ENCODE measurements at regions not wholly inside any gene's neighbourhood (a gene's known extent, or its start where the extent isn't known, plus 50 kb on each side); places are given as distances from the start of the nearest gene placed in this dataset.

- no peaks in the 10 kb centered on the region for H3K4me1 Mint-ChIP-seq (ENCODE audit: unreplicated experiment)
- H3K9me3 Mint-ChIP-seq (ENCODE audit: unreplicated experiment) = no peaks in the 10 kb centered on the region
- no peak overlapping the region for H3K4me3 Mint-ChIP-seq (ENCODE audit: unreplicated experiment)
- DNase-seq (ENCODE audit: low spot score) = no peak
- no peak overlapping the region for H3K27ac Mint-ChIP-seq (ENCODE audit: unreplicated experiment)
- no peaks in the 10 kb centered on the region for H3K36me3 Mint-ChIP-seq (ENCODE audit: low read depth, unreplicated experiment)
- TF ChIP-seq CTCF (IDR thresholded peaks at IDR 0.05; ENCODE audit: unreplicated experiment) = no peak
- H3K27me3 Mint-ChIP-seq (ENCODE audit: unreplicated experiment) = no peaks in the 10 kb centered on the region
Observed at GRCh38 chr10:61021926-61022325, 77.9 kb upstream of the RHOBTB1 start.

GRCh38 chr10:61020420-61021158 lies 76.6 kb upstream of the RHOBTB1 start:
- no peak overlapping the region for H3K27ac Mint-ChIP-seq (ENCODE audit: unreplicated experiment)
- H3K4me3 Mint-ChIP-seq (ENCODE audit: unreplicated experiment) = no peak overlapping the region
- no peak for TF ChIP-seq CTCF (IDR thresholded peaks at IDR 0.05; ENCODE audit: unreplicated experiment)
- DNase-seq (ENCODE audit: low spot score) = no peak
- H3K36me3 Mint-ChIP-seq (ENCODE audit: low read depth, unreplicated experiment) = no peaks in the 10 kb centered on the region
- no peaks in the 10 kb centered on the region for H3K4me1 Mint-ChIP-seq (ENCODE audit: unreplicated experiment)
- H3K9me3 Mint-ChIP-seq (ENCODE audit: unreplicated experiment) = no peaks in the 10 kb centered on the region
- peaks cover 2% of the 10 kb centered on the region for H3K27me3 Mint-ChIP-seq (ENCODE audit: unreplicated experiment)

- Mint-ChIP-seq H3K4me1 (ENCODE audit: unreplicated experiment) (no peaks in the 10 kb centered on the region), H3K9me3 (ENCODE audit: unreplicated experiment) (no peaks in the 10 kb centered on the region), H3K27ac (ENCODE audit: unreplicated experiment) (no peak overlapping the region), H3K27me3 (ENCODE audit: unreplicated experiment) (peaks cover 2% of the 10 kb centered on the region), H3K36me3 (ENCODE audit: low read depth, unreplicated experiment) (no peaks in the 10 kb centered on the region), H3K4me3 (ENCODE audit: unreplicated experiment) (no peak overlapping the region)
- DNase-seq (ENCODE audit: low spot score) = no peak
- no peak for TF ChIP-seq CTCF (IDR thresholded peaks at IDR 0.05; ENCODE audit: unreplicated experiment)
Observed at GRCh38 chr10:61018146-61018545, 74.2 kb upstream of the RHOBTB1 start.

GRCh38 chr10:61016630-61017029 lies 72.6 kb upstream of the RHOBTB1 start:
- DNase-seq (ENCODE audit: low spot score) = no peak
- H3K9me3 Mint-ChIP-seq (ENCODE audit: unreplicated experiment) = no peaks in the 10 kb centered on the region
- H3K4me1 Mint-ChIP-seq (ENCODE audit: unreplicated experiment) = peaks cover 3% of the 10 kb centered on the region
- H3K36me3 Mint-ChIP-seq (ENCODE audit: low read depth, unreplicated experiment) = no peaks in the 10 kb centered on the region
- no peak for TF ChIP-seq CTCF (IDR thresholded peaks at IDR 0.05; ENCODE audit: unreplicated experiment)
- peaks cover 2% of the 10 kb centered on the region for H3K27me3 Mint-ChIP-seq (ENCODE audit: unreplicated experiment)
- H3K27ac Mint-ChIP-seq (ENCODE audit: unreplicated experiment) = no peak overlapping the region
- no peak overlapping the region for H3K4me3 Mint-ChIP-seq (ENCODE audit: unreplicated experiment)

GRCh38 chr10:61016007-61016406 lies 72.0 kb upstream of the RHOBTB1 start:
- H3K4me1 Mint-ChIP-seq (ENCODE audit: unreplicated experiment) = peaks cover 3% of the 10 kb centered on the region
- no peak for TF ChIP-seq CTCF (IDR thresholded peaks at IDR 0.05; ENCODE audit: unreplicated experiment)
- H3K27me3 Mint-ChIP-seq (ENCODE audit: unreplicated experiment) = peaks cover 2% of the 10 kb centered on the region
- no peaks in the 10 kb centered on the region for H3K9me3 Mint-ChIP-seq (ENCODE audit: unreplicated experiment)
- no peaks in the 10 kb centered on the region for H3K36me3 Mint-ChIP-seq (ENCODE audit: low read depth, unreplicated experiment)
- H3K27ac Mint-ChIP-seq (ENCODE audit: unreplicated experiment) = no peak overlapping the region
- DNase-seq (ENCODE audit: low spot score) = no peak
- no peak overlapping the region for H3K4me3 Mint-ChIP-seq (ENCODE audit: unreplicated experiment)
